IPS DF 19.7 (cell line): ENCODE measurements at regions not wholly inside any gene's neighbourhood (a gene's known extent, or its start where the extent isn't known, plus 50 kb on each side); places are given as distances from the start of the nearest gene placed in this dataset.
A peak's percentile ranks its signal among the peaks of the same experiment; 100 is the strongest.

Experiments
- DNase-seq: peaks from one replicate; pipeline ENCODE4 v3.0.0-alpha.2; 2013; ENCODE audit warnings: low read depth, low spot score

GRCh38 chr6:120108061-120108795 lies 758.7 kb upstream of the MAN1A1 start:
- DNase-seq = no peak

- no peak for DNase-seq
These were observed 754.1 kb upstream of the MAN1A1 start for GRCh38 chr6:120103618-120104017.

GRCh38 chr6:120096696-120097260 lies 747.2 kb upstream of the MAN1A1 start:
- no peak for DNase-seq

- no peak for DNase-seq
These were observed 733.6 kb upstream of the MAN1A1 start for GRCh38 chr6:120083186-120083585.

- peak; percentile 17 for DNase-seq
These were observed 727.9 kb upstream of the MAN1A1 start for GRCh38 chr6:120077489-120077888.

GRCh38 chr6:120058410-120058809 lies 708.8 kb upstream of the MAN1A1 start:
- no peak for DNase-seq

GRCh38 chr6:120056085-120056484 lies 706.5 kb upstream of the MAN1A1 start:
- DNase-seq = peak; percentile 20

GRCh38 chr6:120055071-120055470 lies 705.5 kb upstream of the MAN1A1 start:
- DNase-seq = no peak

- DNase-seq = no peak
These were observed 690.1 kb upstream of the MAN1A1 start for GRCh38 chr6:120039664-120040063.

GRCh38 chr6:120031837-120032236 lies 682.3 kb upstream of the MAN1A1 start:
- no peak for DNase-seq

GRCh38 chr6:120026791-120027190 lies 677.2 kb upstream of the MAN1A1 start:
- no peak for DNase-seq

GRCh38 chr6:120010075-120010474 lies 660.5 kb upstream of the MAN1A1 start:
- DNase-seq = no peak

GRCh38 chr6:120005292-120005976 lies 655.9 kb upstream of the MAN1A1 start:
- no peak for DNase-seq

- no peak for DNase-seq
These were observed 637.5 kb upstream of the MAN1A1 start for GRCh38 chr6:119986934-119987549.

- DNase-seq = no peak
These were observed 636.6 kb upstream of the MAN1A1 start for GRCh38 chr6:119985952-119986736.

GRCh38 chr6:119980802-119981201 lies 631.2 kb upstream of the MAN1A1 start:
- DNase-seq = no peak

GRCh38 chr6:119979862-119980261 lies 630.3 kb upstream of the MAN1A1 start:
- DNase-seq = no peak

- no peak for DNase-seq
These were observed 628.8 kb upstream of the MAN1A1 start for GRCh38 chr6:119978274-119978889.

GRCh38 chr6:119974430-119975159 lies 625.0 kb upstream of the MAN1A1 start:
- DNase-seq = no peak

GRCh38 chr6:119966484-119966883 lies 616.9 kb upstream of the MAN1A1 start:
- peak; percentile 47 for DNase-seq

- DNase-seq = no peak
These were observed 616.3 kb upstream of the MAN1A1 start for GRCh38 chr6:119965900-119966299.
